Astrocyte (in vitro differentiated cells and primary cell): ENCODE measurements at regions not wholly inside any gene's neighbourhood (a gene's known extent, or its start where the extent isn't known, plus 50 kb on each side); places are given as distances from the start of the nearest gene placed in this dataset.

Experiments
- EZH2 ChIP-seq: IDR thresholded peaks from 2 replicates; pipeline ENCODE4 v1.6.1; 2012; ENCODE audit warnings: mild to moderate bottlenecking, low read length, inconsistent platforms; ENCODE audit not compliant: insufficient read depth
- TF ChIP-seq, protein P1 (sequence below): IDR thresholded peaks from 2 replicates; pipeline ENCODE4 v1.5.1; 2011; ENCODE audit warnings: low read depth, mild to moderate bottlenecking, inconsistent platforms, low read length, moderate library complexity; ENCODE audit not compliant: insufficient read depth

DNA sequence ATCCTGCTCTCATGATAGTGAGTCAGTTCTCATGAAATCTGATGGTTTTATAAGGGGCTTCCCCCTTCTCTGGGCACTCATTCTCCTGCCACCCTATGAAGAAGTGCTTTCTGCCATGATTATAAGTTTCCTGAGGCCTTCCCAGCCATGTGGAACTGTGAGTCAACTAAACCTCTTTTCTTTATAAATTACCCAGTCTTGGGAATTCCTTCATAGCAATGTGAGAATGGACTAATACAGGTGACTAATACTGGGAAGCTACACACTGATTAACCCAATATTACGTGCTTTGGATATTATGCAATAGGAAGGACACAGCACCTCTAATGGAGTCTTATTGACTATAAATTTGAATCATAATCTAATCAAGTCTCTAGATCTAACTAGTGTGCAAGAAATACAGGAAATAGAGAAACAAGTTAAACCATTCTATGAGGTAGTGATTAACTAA, 107.2 kb upstream of the ETAA1 start:
- TF ChIP-seq, protein P1, sequence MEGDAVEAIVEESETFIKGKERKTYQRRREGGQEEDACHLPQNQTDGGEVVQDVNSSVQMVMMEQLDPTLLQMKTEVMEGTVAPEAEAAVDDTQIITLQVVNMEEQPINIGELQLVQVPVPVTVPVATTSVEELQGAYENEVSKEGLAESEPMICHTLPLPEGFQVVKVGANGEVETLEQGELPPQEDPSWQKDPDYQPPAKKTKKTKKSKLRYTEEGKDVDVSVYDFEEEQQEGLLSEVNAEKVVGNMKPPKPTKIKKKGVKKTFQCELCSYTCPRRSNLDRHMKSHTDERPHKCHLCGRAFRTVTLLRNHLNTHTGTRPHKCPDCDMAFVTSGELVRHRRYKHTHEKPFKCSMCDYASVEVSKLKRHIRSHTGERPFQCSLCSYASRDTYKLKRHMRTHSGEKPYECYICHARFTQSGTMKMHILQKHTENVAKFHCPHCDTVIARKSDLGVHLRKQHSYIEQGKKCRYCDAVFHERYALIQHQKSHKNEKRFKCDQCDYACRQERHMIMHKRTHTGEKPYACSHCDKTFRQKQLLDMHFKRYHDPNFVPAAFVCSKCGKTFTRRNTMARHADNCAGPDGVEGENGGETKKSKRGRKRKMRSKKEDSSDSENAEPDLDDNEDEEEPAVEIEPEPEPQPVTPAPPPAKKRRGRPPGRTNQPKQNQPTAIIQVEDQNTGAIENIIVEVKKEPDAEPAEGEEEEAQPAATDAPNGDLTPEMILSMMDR: no peak
- no peak for TF ChIP-seq EZH2
